ES-I3 (cell line): ENCODE measurements at regions not wholly inside any gene's neighbourhood (a gene's known extent, or its start where the extent isn't known, plus 50 kb on each side); places are given as distances from the start of the nearest gene placed in this dataset.
"Not testable (repeated sequence)": the region's sequence is repeated elsewhere in the genome, so short reads cannot be mapped to it uniquely, and the experiment has no call there.

Experiments
- H3K36me3 ChIP-seq: 2 replicates; pipeline ENCODE4 v1.6.1; 2013; ENCODE audit warnings: mild to moderate bottlenecking, low read length, control low read depth, moderate library complexity; ENCODE audit not compliant: insufficient read depth
- H3K4me1 ChIP-seq: 2 replicates; pipeline ENCODE4 v1.6.1; 2013; ENCODE audit warnings: mild to moderate bottlenecking, control low read depth, low read length; ENCODE audit not compliant: insufficient read depth
- H3K9ac ChIP-seq: 2 replicates; pipeline ENCODE4 v1.6.1; 2013; ENCODE audit warnings: low read depth, mild to moderate bottlenecking, low read length, moderate library complexity
- H3K9me3 ChIP-seq: 2 replicates; pipeline ENCODE4 v1.6.1; 2013; ENCODE audit warnings: mild to moderate bottlenecking, low read length, moderate library complexity; ENCODE audit not compliant: control insufficient read depth, insufficient read depth

DNA sequence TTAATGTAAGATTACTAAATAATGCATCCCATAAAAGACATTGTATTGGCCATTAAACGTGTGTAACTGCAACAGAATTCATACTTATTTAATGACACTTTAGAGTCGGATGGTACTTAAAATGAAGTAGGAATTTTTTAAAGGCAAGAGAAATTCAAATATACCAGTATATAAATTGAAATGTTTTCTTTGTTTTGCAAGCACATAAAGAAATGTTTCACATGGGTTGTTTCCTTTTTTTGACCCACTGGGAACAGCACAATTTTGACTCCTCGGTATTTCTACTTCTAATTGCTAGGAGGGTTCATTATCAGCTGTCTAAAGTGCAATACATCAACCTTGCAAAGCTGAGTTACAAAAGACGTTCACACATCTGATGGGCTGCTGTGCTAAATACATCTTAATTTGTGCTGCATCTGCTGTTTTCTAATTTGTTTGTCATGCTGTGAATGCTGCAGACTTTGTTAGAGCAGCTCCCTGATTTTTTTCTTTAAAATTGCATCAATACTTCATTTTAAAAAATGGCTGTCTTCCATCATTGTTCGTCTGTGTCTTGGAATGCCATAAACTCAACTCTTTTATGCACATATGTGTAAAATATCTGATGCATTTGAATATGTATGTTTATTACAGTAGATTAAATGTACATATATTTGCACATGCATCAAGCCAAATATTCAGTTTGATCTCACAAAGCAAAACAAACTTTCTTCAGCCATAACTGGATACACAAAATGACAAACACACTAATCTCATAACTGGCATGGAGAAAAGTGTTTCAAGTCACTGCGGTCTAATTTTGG is 454.0 kb upstream of the GRAMD2B start:
- Histone ChIP-seq H3K36me3 (no peaks in the 10 kb centered on the region), H3K4me1 (peaks cover 7% of the 10 kb centered on the region), H3K9me3 (no peaks in the 10 kb centered on the region), H3K9ac (no peak overlapping the region)

GRCh38 chr5:125969814-125970171 is 453.4 kb upstream of the GRAMD2B start:
- peaks cover 7% of the 10 kb centered on the region for H3K4me1 ChIP-seq
- H3K36me3 ChIP-seq: no peaks in the 10 kb centered on the region
- H3K9ac ChIP-seq: no peak overlapping the region
- no peaks in the 10 kb centered on the region for H3K9me3 ChIP-seq

DNA sequence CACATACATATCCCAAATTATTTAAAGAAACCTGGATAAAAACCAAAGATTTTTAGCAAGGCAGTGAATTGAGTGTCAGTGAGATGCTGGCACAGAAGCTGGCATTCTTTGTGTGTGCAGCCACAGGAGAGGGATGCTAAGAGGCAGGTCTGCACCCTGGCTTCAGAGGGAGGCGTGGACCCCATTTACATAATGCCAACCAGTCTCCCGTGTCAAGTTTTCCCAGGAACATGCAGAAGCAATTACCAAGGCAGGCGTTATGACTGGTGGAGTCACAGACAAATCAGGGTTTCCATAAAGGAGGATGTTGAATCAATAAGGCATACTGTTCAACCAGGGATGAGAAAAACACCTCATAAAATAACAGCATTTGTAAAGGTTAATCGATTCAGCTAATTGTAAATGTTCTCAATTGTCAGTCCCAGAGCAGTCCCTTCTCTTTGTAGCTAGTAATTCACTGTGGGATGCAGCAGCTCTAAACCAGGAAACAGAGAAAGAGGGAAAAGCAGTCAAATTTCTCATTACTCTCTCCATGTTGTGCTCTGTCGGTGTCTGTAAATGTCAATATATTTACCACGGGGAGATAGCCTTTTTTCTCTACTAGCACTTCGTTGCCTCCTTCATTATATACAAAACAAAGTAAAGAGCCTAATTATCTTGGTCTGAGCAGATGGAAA is 452.4 kb upstream of the GRAMD2B start:
- no peaks in the 10 kb centered on the region for H3K36me3 ChIP-seq
- H3K9me3 ChIP-seq: no peaks in the 10 kb centered on the region
- H3K4me1 ChIP-seq: peaks cover 7% of the 10 kb centered on the region
- no peak overlapping the region for H3K9ac ChIP-seq

- Histone ChIP-seq H3K36me3 (no peaks in the 10 kb centered on the region), H3K9ac (no peak overlapping the region), H3K4me1 (peaks cover 7% of the 10 kb centered on the region), H3K9me3 (no peaks in the 10 kb centered on the region)
Measured at GRCh38 chr5:125972706-125973105, 450.5 kb upstream of the GRAMD2B start.

GRCh38 chr5:125974679-125975078 is 448.5 kb upstream of the GRAMD2B start:
- Histone ChIP-seq H3K9ac (no peak overlapping the region), H3K4me1 (peaks cover 7% of the 10 kb centered on the region), H3K9me3 (no peaks in the 10 kb centered on the region), H3K36me3 (no peaks in the 10 kb centered on the region)

GRCh38 chr5:125976421-125977000 is 446.7 kb upstream of the GRAMD2B start:
- Histone ChIP-seq H3K36me3 (no peaks in the 10 kb centered on the region), H3K9ac (no peak overlapping the region)

GRCh38 chr5:125978015-125978414 is 445.2 kb upstream of the GRAMD2B start:
- no peaks in the 10 kb centered on the region for H3K9me3 ChIP-seq
- H3K36me3 ChIP-seq: no peaks in the 10 kb centered on the region

More at GRCh38 chr5:125976421-125977000, 446.7 kb upstream of the GRAMD2B start:
- Histone ChIP-seq H3K4me1 (peaks cover 7% of the 10 kb centered on the region), H3K9me3 (no peaks in the 10 kb centered on the region)

GRCh38 chr5:125979636-125980035 is 443.6 kb upstream of the GRAMD2B start:
- Histone ChIP-seq H3K9ac (no peak overlapping the region), H3K4me1 (no peaks in the 10 kb centered on the region), H3K9me3 (peaks cover 3% of the 10 kb centered on the region; the same call in 1 of the 2 replicates), H3K36me3 (no peaks in the 10 kb centered on the region)

More at GRCh38 chr5:125978015-125978414, 445.2 kb upstream of the GRAMD2B start:
- Histone ChIP-seq H3K4me1 (0 out of 2 replicates have a peak, but pooled peaks cover under 1% of the 10 kb centered on the region), H3K9ac (no peak overlapping the region)

- no peaks in the 10 kb centered on the region for H3K4me1 ChIP-seq
- H3K9ac ChIP-seq: no peak overlapping the region
- H3K9me3 ChIP-seq: peaks cover 3% of the 10 kb centered on the region; the same call in 1 of the 2 replicates
- H3K36me3 ChIP-seq: no peaks in the 10 kb centered on the region
Measured at GRCh38 chr5:125981016-125981415, 442.2 kb upstream of the GRAMD2B start.

GRCh38 chr5:125987677-125988255 is 435.4 kb upstream of the GRAMD2B start:
- no peak overlapping the region for H3K9ac ChIP-seq
- H3K9me3 ChIP-seq: peaks cover 3% of the 10 kb centered on the region; the same call in 1 of the 2 replicates
- no peaks in the 10 kb centered on the region for H3K4me1 ChIP-seq
- H3K36me3 ChIP-seq: no peaks in the 10 kb centered on the region

- H3K9me3 ChIP-seq: no peaks in the 10 kb centered on the region
- no peak overlapping the region for H3K9ac ChIP-seq
- no peaks in the 10 kb centered on the region for H3K36me3 ChIP-seq
- H3K4me1 ChIP-seq: no peaks in the 10 kb centered on the region
Measured at GRCh38 chr5:125992050-125992449, 431.2 kb upstream of the GRAMD2B start.

- not testable (repeated sequence) for H3K9me3 ChIP-seq, H3K36me3 ChIP-seq, H3K9ac ChIP-seq, H3K4me1 ChIP-seq
Measured at GRCh38 chr5:125999271-126000030, 423.8 kb upstream of the GRAMD2B start.

DNA sequence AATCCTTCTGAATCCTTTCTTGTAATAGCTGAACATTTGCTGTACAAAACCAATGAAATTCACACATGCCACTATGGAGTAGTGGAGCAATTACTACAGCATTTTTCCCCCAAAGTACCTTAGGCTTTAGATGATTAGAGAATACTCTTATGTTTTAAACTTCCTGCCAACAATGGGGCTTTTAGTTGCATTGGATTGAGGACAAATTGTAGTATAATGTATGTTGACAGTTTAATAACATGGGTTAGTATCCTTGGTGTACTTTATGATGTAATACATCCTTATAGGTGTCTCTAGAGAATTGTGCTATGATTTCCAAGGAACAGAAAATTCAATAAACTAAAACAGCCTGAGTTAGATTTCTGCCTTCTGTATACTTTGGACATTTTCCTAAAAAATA is 422.7 kb upstream of the GRAMD2B start:
- no peaks in the 10 kb centered on the region for H3K36me3 ChIP-seq
- H3K9ac ChIP-seq: no peak overlapping the region

More for the DNA sequence above, 422.7 kb upstream of the GRAMD2B start:
- Histone ChIP-seq H3K9me3 (no peaks in the 10 kb centered on the region), H3K4me1 (no peaks in the 10 kb centered on the region)
